Stomach (tissue), 8 donors: ENCODE measurements at regions not wholly inside any gene's neighbourhood (a gene's known extent, or its start where the extent isn't known, plus 50 kb on each side); places are given as distances from the start of the nearest gene placed in this dataset.
"Not testable (repeated sequence)": the region's sequence is repeated elsewhere in the genome, so short reads cannot be mapped to it uniquely, and the experiment has no call there.

Source experiments
- DNase-seq, 2 donors: peaks; one replicate each; pipeline versions ENCODE4 v3.0.0 to v3.0.0-alpha.2; 2013 to 2019
- H3K27ac ChIP-seq, 5 donors: fragments of 200-600 bp in 4 of 5; sonication (generic) in 4 of 5; one replicate each; pipeline ENCODE4 v1.5.1; 2013 to 2019; ENCODE audit warnings: mild to moderate bottlenecking in 1 of 5, moderate library complexity in 1 of 5
- H3K27me3 ChIP-seq, 3 donors: fragments of 200-600 bp; sonication (generic); one replicate each; pipeline ENCODE4 v1.5.1; 2017 to 2019; ENCODE audit warnings: mixed run types in 1 of 3
- H3K36me3 ChIP-seq, 4 donors: fragments of 200-600 bp; sonication (generic); 1 replicate in 3 of 4; 2 replicates in 1 of 4; pipeline ENCODE4 v1.5.1; 2016 to 2019
- H3K4me1 ChIP-seq, 4 donors: fragments of 200-600 bp; sonication (generic); one replicate each; pipeline ENCODE4 v1.5.1; 2016 to 2019
- H3K4me3 ChIP-seq, 4 donors: fragments of 200-600 bp; sonication (generic) in 3 of 4; one replicate each; pipeline ENCODE4 v1.5.1; 2016 to 2019; ENCODE audit warnings: mild to moderate bottlenecking in 1 of 4
- H3K9me3 ChIP-seq, 4 donors: fragments of 200-600 bp; sonication (generic); one replicate each; pipeline ENCODE4 v1.5.1; 2016 to 2019
- EP300 ChIP-seq: sonication (generic); formaldehyde crosslinking; IDR thresholded peaks from one replicate; pipeline ENCODE4 v1.6.1; 2017; ENCODE audit warnings: antibody characterized with exemption
- POLR2A ChIP-seq, 4 donors: fragments of 450-650 bp; IDR thresholded peaks; one replicate each; pipeline ENCODE4 v1.6.1; 2016; ENCODE audit warnings: antibody characterized with exemption in 4 of 4, control low read depth in 2 of 4, mild to moderate bottlenecking in 1 of 4, moderate library complexity in 1 of 4
- POLR2AphosphoS5 ChIP-seq, 3 donors: sonication (generic); formaldehyde crosslinking; IDR thresholded peaks; one replicate each; pipeline ENCODE4 v1.6.1; 2016; ENCODE audit warnings: antibody characterized with exemption in 3 of 3
- WGBS, 5 donors: extraction: QIAGEN DNeasy Blood & Tissue Kit in 3 of 5; methylation state at CpG; one replicate each; pipeline versions ENCODE4 v1.1.5 to v1.1.7; 2013 to 2018; 5-methylcytosine and 5-hydroxymethylcytosine counted together
- intact Hi-C: fragments of 100-400 bp; cut with DNase I; formaldehyde crosslinking; loops from one replicate; pipeline ENCODE4 v1.15.1; 2023; ENCODE audit warnings: low total_unique reads
- TF ChIP-seq, protein P1 (sequence below), 7 experiments: fragments of 450-650 bp in 4 of 7; fragments of 200-600 bp in 3 of 7; sonication (generic) in 3 of 7; IDR thresholded peaks; one replicate each; pipeline ENCODE4 v1.5.1; 2016 to 2019; ENCODE audit warnings: antibody characterized with exemption in 7 of 7, control low read depth in 2 of 7, mild to moderate bottlenecking in 1 of 7
- donor health status: healthy with polysubstance abuse.
- donor health status: Bipolar disorder and iron deficiency.
- donor health status: healthy.

DNA sequence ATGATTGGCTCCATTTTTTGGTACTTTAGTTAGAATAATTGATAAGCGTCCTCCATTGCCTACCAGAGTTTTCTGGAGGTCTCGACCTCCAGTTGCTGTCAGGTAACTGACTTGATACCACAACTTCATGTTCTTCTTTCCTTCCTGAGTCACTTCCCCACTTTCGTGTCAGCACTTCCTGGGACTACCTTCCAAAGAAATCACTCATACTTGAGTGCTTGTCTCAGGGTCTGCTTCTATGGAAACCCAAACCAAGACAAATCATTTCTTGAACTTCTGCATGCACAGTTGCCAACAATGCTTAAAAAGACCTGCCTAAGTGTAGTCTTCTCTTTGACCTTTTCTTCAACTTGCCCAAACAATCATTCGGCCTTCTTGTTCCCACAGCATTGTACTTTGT lies 210.3 kb upstream of the ETAA1 start:
- intact Hi-C loops = no loop called here
- Histone ChIP-seq H3K36me3 (no peaks in the 10 kb centered on the region), H3K27me3 (no peaks in the 10 kb centered on the region), H3K4me3 (no peak overlapping the region), H3K27ac (no peak overlapping the region), H3K4me1 (no peaks in the 10 kb centered on the region), H3K9me3 (no peaks in the 10 kb centered on the region)
- 81 to 94% (median 88%) methylated on average over 4 of the region's 4 CpGs for WGBS, 5 donors
- TF ChIP-seq EP300 (no peak), POLR2A (IDR thresholded peaks at IDR 0.05) (no peak), POLR2AphosphoS5 (IDR thresholded peaks at IDR 0.05) (no peak)
- TF ChIP-seq, protein P1, sequence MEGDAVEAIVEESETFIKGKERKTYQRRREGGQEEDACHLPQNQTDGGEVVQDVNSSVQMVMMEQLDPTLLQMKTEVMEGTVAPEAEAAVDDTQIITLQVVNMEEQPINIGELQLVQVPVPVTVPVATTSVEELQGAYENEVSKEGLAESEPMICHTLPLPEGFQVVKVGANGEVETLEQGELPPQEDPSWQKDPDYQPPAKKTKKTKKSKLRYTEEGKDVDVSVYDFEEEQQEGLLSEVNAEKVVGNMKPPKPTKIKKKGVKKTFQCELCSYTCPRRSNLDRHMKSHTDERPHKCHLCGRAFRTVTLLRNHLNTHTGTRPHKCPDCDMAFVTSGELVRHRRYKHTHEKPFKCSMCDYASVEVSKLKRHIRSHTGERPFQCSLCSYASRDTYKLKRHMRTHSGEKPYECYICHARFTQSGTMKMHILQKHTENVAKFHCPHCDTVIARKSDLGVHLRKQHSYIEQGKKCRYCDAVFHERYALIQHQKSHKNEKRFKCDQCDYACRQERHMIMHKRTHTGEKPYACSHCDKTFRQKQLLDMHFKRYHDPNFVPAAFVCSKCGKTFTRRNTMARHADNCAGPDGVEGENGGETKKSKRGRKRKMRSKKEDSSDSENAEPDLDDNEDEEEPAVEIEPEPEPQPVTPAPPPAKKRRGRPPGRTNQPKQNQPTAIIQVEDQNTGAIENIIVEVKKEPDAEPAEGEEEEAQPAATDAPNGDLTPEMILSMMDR (IDR thresholded peaks at IDR 0.05) = no peak
- DNase-seq = no peak

DNA sequence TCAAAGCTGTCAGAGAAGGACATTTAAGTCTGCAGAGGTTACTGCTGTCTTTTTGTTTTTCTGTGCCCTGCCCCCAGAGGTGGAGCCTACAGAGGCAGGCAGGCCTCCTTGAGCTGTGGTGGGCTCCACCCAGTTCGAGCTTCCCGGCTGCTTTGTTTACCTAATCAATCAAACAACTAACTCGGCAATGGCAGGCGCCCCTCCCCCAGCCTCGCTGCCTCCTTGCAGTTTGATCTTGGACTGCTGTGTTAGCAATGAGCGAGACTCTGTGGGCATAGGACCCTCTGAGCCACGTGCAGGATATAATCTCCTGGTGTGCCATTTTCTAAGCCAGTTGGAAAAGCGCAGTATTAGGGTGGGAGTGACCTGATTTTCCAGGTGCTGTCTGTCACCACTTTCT lies 201.8 kb upstream of the ETAA1 start:
- H3K36me3 ChIP-seq, H3K4me3 ChIP-seq, H3K27ac ChIP-seq, H3K27me3 ChIP-seq, H3K4me1 ChIP-seq, intact Hi-C loops, H3K9me3 ChIP-seq, DNase-seq: not testable (repeated sequence)
- WGBS, 5 donors = 54 to 69% (median 55%) methylated on average over 8 of the region's 8 CpGs

DNA sequence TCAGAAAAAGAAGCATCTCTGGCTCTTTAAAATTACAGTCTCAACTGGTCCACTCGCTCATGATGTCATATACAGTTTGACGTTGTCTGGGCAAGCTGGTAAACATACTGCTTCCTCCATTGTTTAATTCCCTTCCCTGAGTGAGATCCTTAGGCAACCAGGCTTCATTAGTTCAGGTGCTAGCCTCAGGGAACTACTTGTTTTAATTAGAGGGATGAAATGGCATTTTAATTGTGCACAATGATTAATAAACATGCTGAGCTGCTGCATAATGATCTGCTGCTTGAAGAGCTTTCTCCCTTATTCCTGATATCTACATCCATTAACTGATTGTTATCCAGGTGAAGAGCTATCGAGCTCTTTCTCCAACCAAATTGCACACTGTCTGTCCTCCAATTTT lies 195.6 kb upstream of the ETAA1 start:
- H3K27me3 ChIP-seq = no peaks in the 10 kb centered on the region
- H3K4me1 ChIP-seq = no peaks in the 10 kb centered on the region
- TF ChIP-seq EP300 = no peak
- TF ChIP-seq, protein P1 (IDR thresholded peaks at IDR 0.05) = no peak
- WGBS, 5 donors = 75 to 85% (median 81%) methylated on average over 3 of the region's 3 CpGs
- H3K36me3 ChIP-seq = no peaks in the 10 kb centered on the region
- H3K4me3 ChIP-seq = no peak overlapping the region
- intact Hi-C loops = no loop called here
- no peak overlapping the region for H3K27ac ChIP-seq
- H3K9me3 ChIP-seq = no peaks in the 10 kb centered on the region
- no peak for DNase-seq

DNA sequence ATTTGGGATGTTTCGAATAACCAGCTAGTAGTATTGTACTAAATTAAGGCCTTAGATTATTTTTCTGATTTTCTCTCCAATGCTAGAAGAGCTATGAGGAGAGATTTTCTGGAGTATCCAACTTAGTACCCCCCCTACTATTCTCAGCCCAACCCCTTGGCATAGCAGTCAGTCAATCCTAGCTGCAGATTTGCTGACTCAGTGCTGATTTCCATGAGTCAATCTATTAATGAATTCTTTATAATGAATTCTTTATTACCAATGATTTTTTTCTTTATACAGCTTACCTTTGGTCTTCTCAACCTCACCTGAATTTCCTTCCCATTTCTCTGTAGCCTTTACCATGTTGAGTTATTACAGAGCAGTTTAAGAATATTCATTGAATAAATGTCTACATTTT lies 192.8 kb upstream of the ETAA1 start:
- intact Hi-C loops = no loop called here

DNA sequence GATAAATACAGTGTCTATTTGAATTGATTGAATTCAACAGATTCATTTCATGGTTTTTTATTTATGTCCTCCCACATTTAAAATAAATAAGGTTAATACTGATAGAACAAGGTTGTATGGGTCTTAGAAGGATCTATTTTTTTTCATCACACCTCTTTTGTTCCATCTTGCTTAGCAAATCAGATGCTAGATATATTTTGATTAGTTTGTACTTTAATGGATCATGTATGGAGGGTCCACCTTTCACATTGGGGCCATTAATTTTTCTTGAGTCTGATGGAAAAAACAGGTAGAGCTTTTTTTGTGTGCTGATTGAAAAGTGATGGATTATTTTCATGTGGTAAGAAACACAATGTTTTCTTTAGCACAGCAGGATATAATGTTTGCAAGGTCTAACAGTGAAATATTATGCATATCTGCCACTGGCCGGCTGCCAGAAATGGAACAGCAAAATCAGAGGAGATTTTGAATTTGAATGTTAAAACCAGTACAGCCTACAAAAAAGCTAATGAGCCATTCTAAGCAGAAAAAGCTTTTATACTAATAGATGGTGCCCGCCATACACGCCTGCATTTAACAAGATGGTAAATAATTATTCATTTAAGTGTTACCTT lies 188.1 kb upstream of the ETAA1 start:
- Histone ChIP-seq H3K27me3 (no peaks in the 10 kb centered on the region), H3K27ac (no peak overlapping the region), H3K4me1 (no peaks in the 10 kb centered on the region), H3K36me3 (no peaks in the 10 kb centered on the region), H3K9me3 (no peaks in the 10 kb centered on the region), H3K4me3 (no peak overlapping the region)
- TF ChIP-seq POLR2A (IDR thresholded peaks at IDR 0.05) = no peak
- TF ChIP-seq, protein P1 (IDR thresholded peaks at IDR 0.05) = no peak
- no peak for TF ChIP-seq EP300
- TF ChIP-seq POLR2AphosphoS5 (IDR thresholded peaks at IDR 0.05) = no peak
- WGBS, 5 donors = 76 to 81% (median 81%) methylated on average over 3 of the region's 3 CpGs
- peak in 1 of 2 donors; percentile 54 for DNase-seq
- intact Hi-C loops = no loop called here

More for the DNA sequence above, 192.8 kb upstream of the ETAA1 start:
- no peak for DNase-seq
- no peaks in the 10 kb centered on the region for H3K9me3 ChIP-seq
- no peak overlapping the region for H3K4me3 ChIP-seq
- H3K27ac ChIP-seq = no peak overlapping the region
- H3K4me1 ChIP-seq = no peaks in the 10 kb centered on the region
- no peaks in the 10 kb centered on the region for H3K27me3 ChIP-seq
- H3K36me3 ChIP-seq = no peaks in the 10 kb centered on the region
- WGBS, 5 donors = 90 to 97% (median 93%) methylated on average over 1 of the region's 1 CpG
- no peak for TF ChIP-seq EP300
- TF ChIP-seq POLR2A (IDR thresholded peaks at IDR 0.05) = no peak
- TF ChIP-seq POLR2AphosphoS5 (IDR thresholded peaks at IDR 0.05) = no peak
- TF ChIP-seq, protein P1 (IDR thresholded peaks at IDR 0.05) = no peak
